WTC11 (cell line): ENCODE measurements at regions not wholly inside any gene's neighbourhood (a gene's known extent, or its start where the extent isn't known, plus 50 kb on each side); places are given as distances from the start of the nearest gene placed in this dataset.

Source experiments
- ATAC-seq: fragments of 200-7000 bp; cut with Tn5 transposase; 2 replicates; pipeline ENCODE4 v1.10.0; 2021; ENCODE audit warnings: mild to moderate bottlenecking, moderate library complexity
- CTCF ChIA-PET: fragments of 300-600 bp; sonication (Branson Sonifier 250); formaldehyde crosslinking; loops from one replicate; lab custom pipeline; 2021; ENCODE audit warnings: antibody characterized with exemption; lab: Charles Lee
- POLR2A ChIA-PET: fragments of 350-600 bp; sonication (Branson Sonifier 250); formaldehyde crosslinking; loops from one replicate; lab custom pipeline; 2021; ENCODE audit warnings: antibody characterized with exemption; lab: Charles Lee
- DNase-seq: peaks from one replicate; pipeline ENCODE4 v3.0.0; 2021; ENCODE audit warnings: low spot score
- H3K27ac Mint-ChIP-seq: 2 replicates; pipeline ENCODE4 v1.8.0; 2021; ENCODE audit warnings: mixed read lengths
- H3K27me3 Mint-ChIP-seq: 2 replicates; pipeline ENCODE4 v1.8.0; 2021; ENCODE audit warnings: low read depth, mild to moderate bottlenecking, moderate library complexity, mixed read lengths
- H3K36me3 Mint-ChIP-seq: 2 replicates; pipeline ENCODE4 v1.8.0; 2021; ENCODE audit warnings: mixed read lengths
- H3K4me1 Mint-ChIP-seq: 2 replicates; pipeline ENCODE4 v1.8.0; 2022; ENCODE audit warnings: mixed read lengths
- H3K4me3 Mint-ChIP-seq: 2 replicates; pipeline ENCODE4 v1.8.0; 2021; ENCODE audit warnings: mild to moderate bottlenecking, moderate library complexity, mixed read lengths
- H3K9me3 Mint-ChIP-seq: 2 replicates; pipeline ENCODE4 v1.8.0; 2021; ENCODE audit warnings: mixed read lengths
- ATF6 ChIP-seq: sonication (generic); formaldehyde crosslinking; IDR thresholded peaks from 2 replicates; pipeline ENCODE4 v1.8.1; 2023; ENCODE audit warnings: mild to moderate bottlenecking, missing genetic modification reagents
- CREB1 ChIP-seq: sonication (generic); formaldehyde crosslinking; IDR thresholded peaks from 2 replicates; pipeline ENCODE4 v1.8.0; 2023; ENCODE audit warnings: mild to moderate bottlenecking, missing genetic modification reagents
- CTCF ChIP-seq: fragments of 200-600 bp; IDR thresholded peaks from 2 replicates; pipeline ENCODE4 v1.8.0; 2022; ENCODE audit warnings: antibody characterized with exemption
- E2F1 ChIP-seq: sonication (generic); formaldehyde crosslinking; IDR thresholded peaks from 2 replicates; pipeline ENCODE4 v1.8.0; 2022; ENCODE audit warnings: mild to moderate bottlenecking, missing genetic modification reagents
- ELF4 ChIP-seq: sonication (generic); formaldehyde crosslinking; IDR thresholded peaks from 2 replicates; pipeline ENCODE4 v1.8.1; 2022; ENCODE audit warnings: low read depth, mild to moderate bottlenecking, moderate library complexity, missing genetic modification reagents
- FOXK1 ChIP-seq: sonication (generic); formaldehyde crosslinking; IDR thresholded peaks from 2 replicates; pipeline ENCODE4 v1.8.0; 2022; ENCODE audit warnings: mild to moderate bottlenecking, moderate library complexity, missing genetic modification reagents
- GABPB1 ChIP-seq: sonication (generic); formaldehyde crosslinking; IDR thresholded peaks from 2 replicates; pipeline ENCODE4 v1.8.1; 2023; ENCODE audit warnings: mild to moderate bottlenecking, missing genetic modification reagents
- HMGA2 ChIP-seq: fragments of 250-450 bp; sonication (Bioruptor Pico); IDR thresholded peaks from 2 replicates; pipeline ENCODE4 v1.4.0; 2021; ENCODE audit warnings: mild to moderate bottlenecking, moderate library complexity
- IRF2 ChIP-seq: sonication (generic); formaldehyde crosslinking; IDR thresholded peaks from 2 replicates; pipeline ENCODE4 v1.8.0; 2022; ENCODE audit warnings: low read depth, missing genetic modification reagents, borderline replicate concordance
- MAX ChIP-seq: sonication (generic); formaldehyde crosslinking; IDR thresholded peaks from 2 replicates; pipeline ENCODE4 v1.8.0; 2022; ENCODE audit warnings: mild to moderate bottlenecking, missing genetic modification reagents
- MLX ChIP-seq: sonication (generic); formaldehyde crosslinking; IDR thresholded peaks from 2 replicates; pipeline ENCODE4 v1.8.1; 2023; ENCODE audit warnings: mild to moderate bottlenecking, missing genetic modification reagents, moderate library complexity
- NFATC4 ChIP-seq: fragments of 250-450 bp; sonication (Bioruptor Pico); IDR thresholded peaks from 2 replicates; pipeline ENCODE4 v1.9.0; 2021; ENCODE audit warnings: mild to moderate bottlenecking
- TF ChIP-seq, protein P1 (sequence below): sonication (generic); formaldehyde crosslinking; IDR thresholded peaks from 2 replicates; pipeline ENCODE4 v1.8.0; 2022; ENCODE audit warnings: mild to moderate bottlenecking, missing genetic modification reagents

- no peak overlapping the region for H3K27ac Mint-ChIP-seq
- peaks cover 3% of the 10 kb centered on the region for H3K9me3 Mint-ChIP-seq
- no peak for ATAC-seq
- no peak for DNase-seq
- POLR2A ChIA-PET, result no interaction called here
- TF ChIP-seq E2F1 (CRISPR knock-in tag) (no peak), CTCF (no peak), HMGA2 (CRISPR knock-in tag) (no peak), MLX (CRISPR knock-in tag) (no peak), NFATC4 (no peak), FOXK1 (no peak), ELF4 (no peak), IRF2 (no peak)
- TF ChIP-seq, protein P1, sequence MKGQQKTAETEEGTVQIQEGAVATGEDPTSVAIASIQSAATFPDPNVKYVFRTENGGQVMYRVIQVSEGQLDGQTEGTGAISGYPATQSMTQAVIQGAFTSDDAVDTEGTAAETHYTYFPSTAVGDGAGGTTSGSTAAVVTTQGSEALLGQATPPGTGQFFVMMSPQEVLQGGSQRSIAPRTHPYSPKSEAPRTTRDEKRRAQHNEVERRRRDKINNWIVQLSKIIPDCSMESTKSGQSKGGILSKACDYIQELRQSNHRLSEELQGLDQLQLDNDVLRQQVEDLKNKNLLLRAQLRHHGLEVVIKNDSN (CRISPR knock-in tag), result no peak
- TF ChIP-seq, all 79 proteins: peak for 0
- Mint-ChIP-seq H3K4me1 (peaks cover 5% of the 10 kb centered on the region; the same call in 1 of the 2 replicates), H3K4me3 (no peak overlapping the region), H3K36me3 (0 out of 2 replicates have a peak, but pooled peaks cover 4% of the 10 kb centered on the region), H3K27me3 (no peaks in the 10 kb centered on the region)
- CTCF ChIA-PET, result no interaction called here
These were observed 91.4 kb downstream of the THBS2 start for GRCh38 chr6:169162249-169162648.

DNA sequence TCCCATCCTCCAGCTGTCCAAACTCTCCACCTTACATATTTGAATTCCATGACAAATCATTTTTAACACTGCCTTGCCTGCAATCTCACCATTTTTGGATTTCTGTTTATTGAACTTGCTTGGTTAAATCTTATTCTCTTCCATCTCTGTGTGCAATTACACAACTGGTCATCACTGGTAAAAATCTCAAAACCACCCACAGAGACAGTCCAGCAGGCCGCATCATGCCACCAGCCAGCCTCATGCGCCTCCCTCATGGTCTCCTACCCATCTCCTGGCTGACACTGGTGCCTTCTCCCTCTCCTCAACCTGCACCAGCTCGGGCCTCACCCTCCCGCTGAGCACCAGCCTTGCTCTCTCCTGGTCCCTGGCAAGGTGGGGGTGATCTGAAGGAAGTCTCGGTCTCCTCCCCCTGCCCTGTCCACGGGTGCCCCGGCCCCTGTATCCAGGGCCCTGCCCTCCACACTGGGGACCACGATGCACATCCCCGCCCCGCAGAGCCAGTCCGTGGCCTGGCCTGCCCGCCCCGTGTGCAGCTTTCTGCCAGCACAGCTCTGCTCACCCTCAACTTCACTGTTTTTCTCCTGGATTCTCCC lies 92.0 kb downstream of the THBS2 start:
- Mint-ChIP-seq H3K4me1 (peaks cover 7% of the 10 kb centered on the region; the same call in 1 of the 2 replicates), H3K27me3 (no peaks in the 10 kb centered on the region), H3K27ac (no peak overlapping the region), H3K4me3 (no peak overlapping the region), H3K36me3 (0 out of 2 replicates have a peak, but pooled peaks cover 4% of the 10 kb centered on the region), H3K9me3 (peaks cover 3% of the 10 kb centered on the region)
- ATAC-seq (no peak), DNase-seq (no peak)
- CTCF ChIA-PET, result no interaction called here
- TF ChIP-seq ATF6 (CRISPR knock-in tag) (no peak), CREB1 (CRISPR knock-in tag) (no peak), MAX (CRISPR knock-in tag) (no peak), E2F1 (CRISPR knock-in tag) (no peak), GABPB1 (CRISPR knock-in tag) (no peak)
- POLR2A ChIA-PET, result no interaction called here
